ENCODE measurements at regions not wholly inside any gene's neighbourhood (a gene's known extent, or its start where the extent isn't known, plus 50 kb on each side); places are given as distances from the start of the nearest gene placed in this dataset.

GRCh38 chr7:118011652-118012051 is 138.4 kb upstream of the CTTNBP2 start:
- Histone ChIP-seq H4K8ac (ENCODE audit: low read depth in 2 of 2, low read length in 2 of 2) (no peak overlapping the region), H4K5ac (ENCODE audit: low read depth, low read length) (no peak overlapping the region), H2BK20ac (ENCODE audit: low read depth, low read length) (no peak overlapping the region), H2AFZ (replicated peaks; ENCODE audit: low read length, poor library complexity) (no peak overlapping the region), H2AK5ac (ENCODE audit: low read depth, low read length) (no peak overlapping the region), H3K27me3 (ENCODE audit: control insufficient read depth, insufficient read depth, low read length) (no peaks in the 10 kb centered on the region), H3K27ac (ENCODE audit: insufficient read depth, low read length) (no peak overlapping the region), H3K4me2 (ENCODE audit: low read depth, low read length) (no peak overlapping the region), H2AK9ac (replicated peaks; ENCODE audit: low read depth, low read length, poor library complexity) (no peak overlapping the region), H3K9me1 (ENCODE audit: insufficient read depth, low read length) (no peaks in the 10 kb centered on the region), H2BK15ac (ENCODE audit: low read depth, low read length) (no peak overlapping the region), H3K4ac (ENCODE audit: low read depth, low read length) (no peak overlapping the region), H3K79me1 (ENCODE audit: low read depth in 1 of 2, low read length in 2 of 2) (no peaks in the 10 kb centered on the region), H3K36me3 (ENCODE audit: control insufficient read depth, insufficient read depth, low read length) (no peaks in the 10 kb centered on the region), H3K23ac (ENCODE audit: low read depth, low read length) (no peak overlapping the region), H3K18ac (ENCODE audit: low read depth, low read length) (no peak overlapping the region), H2BK120ac (ENCODE audit: low read depth, low read length) (no peak overlapping the region), H3K9me3 (ENCODE audit: control insufficient read depth, insufficient read depth, low read length) (no peaks in the 10 kb centered on the region), H3K4me1 (ENCODE audit: control insufficient read depth, insufficient read depth, low read length) (no peaks in the 10 kb centered on the region), H3K9ac (ENCODE audit: low read depth, low read length) (no peak overlapping the region), H2BK5ac (ENCODE audit: low read depth, low read length, poor library complexity, severe bottlenecking) (no peak overlapping the region), H4K20me1 (ENCODE audit: insufficient read depth, low read length) (no peaks in the 10 kb centered on the region), H4K91ac (ENCODE audit: insufficient read depth, low read depth, low read length) (no peak overlapping the region), H3K56ac (ENCODE audit: extremely low read depth, insufficient read depth, low read length) (no peak overlapping the region), H3K14ac (replicated peaks; ENCODE audit: low read depth, low read length) (no peak overlapping the region), H3K4me3 (ENCODE audit: insufficient read depth, low read depth, low read length) (no peak overlapping the region)
- DNase-seq = no peak
- WGBS, 2 experiments (ENCODE audit: extremely low coverage in 2 of 2, insufficient read length in 1 of 2) = no CpG with 5 or more reads among the region's 3 CpGs
- ChIA-PET CTCF (no interaction called here), POLR2A (ENCODE audit: unreplicated experiment) (no interaction called here)
- in situ Hi-C loops (cut with MboI; ENCODE audit: low sequenced_read_pairs) = no loop called here
- no peak for TF ChIP-seq RAD21 (IDR thresholded peaks at IDR 0.05; ENCODE audit: low read length)
- no peak for TF ChIP-seq RCOR1 (IDR thresholded peaks at IDR 0.05; ENCODE audit: insufficient replicate concordance, low read length)
- no peak for TF ChIP-seq POLR2A (IDR thresholded peaks at IDR 0.05; ENCODE audit: low read depth, low read length)
- TF ChIP-seq, protein P1, sequence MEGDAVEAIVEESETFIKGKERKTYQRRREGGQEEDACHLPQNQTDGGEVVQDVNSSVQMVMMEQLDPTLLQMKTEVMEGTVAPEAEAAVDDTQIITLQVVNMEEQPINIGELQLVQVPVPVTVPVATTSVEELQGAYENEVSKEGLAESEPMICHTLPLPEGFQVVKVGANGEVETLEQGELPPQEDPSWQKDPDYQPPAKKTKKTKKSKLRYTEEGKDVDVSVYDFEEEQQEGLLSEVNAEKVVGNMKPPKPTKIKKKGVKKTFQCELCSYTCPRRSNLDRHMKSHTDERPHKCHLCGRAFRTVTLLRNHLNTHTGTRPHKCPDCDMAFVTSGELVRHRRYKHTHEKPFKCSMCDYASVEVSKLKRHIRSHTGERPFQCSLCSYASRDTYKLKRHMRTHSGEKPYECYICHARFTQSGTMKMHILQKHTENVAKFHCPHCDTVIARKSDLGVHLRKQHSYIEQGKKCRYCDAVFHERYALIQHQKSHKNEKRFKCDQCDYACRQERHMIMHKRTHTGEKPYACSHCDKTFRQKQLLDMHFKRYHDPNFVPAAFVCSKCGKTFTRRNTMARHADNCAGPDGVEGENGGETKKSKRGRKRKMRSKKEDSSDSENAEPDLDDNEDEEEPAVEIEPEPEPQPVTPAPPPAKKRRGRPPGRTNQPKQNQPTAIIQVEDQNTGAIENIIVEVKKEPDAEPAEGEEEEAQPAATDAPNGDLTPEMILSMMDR (conservative IDR thresholded peaks at IDR 0.05; ENCODE audit: low read depth, low read length) = no peak
- no peak for TF ChIP-seq CHD1 (IDR thresholded peaks at IDR 0.05; ENCODE audit: low read depth, low read length)
- TF ChIP-seq MXI1 (IDR thresholded peaks at IDR 0.05; ENCODE audit: borderline replicate concordance, low read depth, low read length) = no peak
- no peak for TF ChIP-seq CEBPB (IDR thresholded peaks at IDR 0.05; ENCODE audit: low read depth, low read length)
- TF ChIP-seq USF2 (IDR thresholded peaks at IDR 0.05; ENCODE audit: low read depth, low read length) = no peak
- TF ChIP-seq, protein P2, sequence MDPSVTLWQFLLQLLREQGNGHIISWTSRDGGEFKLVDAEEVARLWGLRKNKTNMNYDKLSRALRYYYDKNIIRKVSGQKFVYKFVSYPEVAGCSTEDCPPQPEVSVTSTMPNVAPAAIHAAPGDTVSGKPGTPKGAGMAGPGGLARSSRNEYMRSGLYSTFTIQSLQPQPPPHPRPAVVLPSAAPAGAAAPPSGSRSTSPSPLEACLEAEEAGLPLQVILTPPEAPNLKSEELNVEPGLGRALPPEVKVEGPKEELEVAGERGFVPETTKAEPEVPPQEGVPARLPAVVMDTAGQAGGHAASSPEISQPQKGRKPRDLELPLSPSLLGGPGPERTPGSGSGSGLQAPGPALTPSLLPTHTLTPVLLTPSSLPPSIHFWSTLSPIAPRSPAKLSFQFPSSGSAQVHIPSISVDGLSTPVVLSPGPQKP (IDR thresholded peaks at IDR 0.05; ENCODE audit: borderline replicate concordance, low read depth, low read length) = no peak
- TF ChIP-seq BHLHE40 (IDR thresholded peaks at IDR 0.05; ENCODE audit: low read depth, low read length) = no peak
- no peak for TF ChIP-seq SMC3 (IDR thresholded peaks at IDR 0.05; ENCODE audit: low read depth, low read length)
- ATAC-seq (ENCODE audit: low read depth) = no peak
- no TSS peak for BruUV-seq (replicated peaks)
- dilution Hi-C loops (cut with HindIII; ENCODE audit: low sequenced_read_pairs, unreplicated experiment) = no loop called here
- intact Hi-C loops (cut with micrococcal nuclease) = no loop called here

Data from IMR-90 (cell line).